PC-9 (cell line): ENCODE measurements at regions not wholly inside any gene's neighbourhood (a gene's known extent, or its start where the extent isn't known, plus 50 kb on each side); places are given as distances from the start of the nearest gene placed in this dataset.

Source experiments
- BruUV-seq: library from RNA; stranded (reverse); fragments of 400-500 nt; replicated peaks from 2 replicates; lab custom pipeline; 2021; lab: Mats Ljungman, UMichigan
- CTCF ChIA-PET: fragments of 300-600 bp; sonication (Branson Sonifier 250); formaldehyde crosslinking; loops from one replicate; lab custom pipeline; 2022; ENCODE audit warnings: antibody characterized with exemption; lab: Charles Lee
- POLR2A ChIA-PET: fragments of 300-600 bp; sonication (Branson Sonifier 250); formaldehyde crosslinking; loops from one replicate; lab custom pipeline; 2022; ENCODE audit warnings: antibody characterized with exemption; ENCODE audit not compliant: unreplicated experiment; lab: Charles Lee
- DNase-seq, 2 experiments: peaks; one replicate each; pipeline versions ENCODE4 v3.0.0 to v3.0.0-alpha.2; 2015 to 2022; ENCODE audit warnings: mixed read lengths in 1 of 2
- H2AFZ ChIP-seq: fragments of 200-600 bp; sonication (generic); 2 replicates; pipeline ENCODE4 v1.8.1; 2017; ENCODE audit warnings: antibody characterized with exemption
- H3F3A ChIP-seq: fragments of 200-600 bp; sonication (generic); 2 replicates; pipeline ENCODE4 v1.8.1; 2017; ENCODE audit warnings: antibody characterized with exemption, mild to moderate bottlenecking, low read depth; ENCODE audit not compliant: insufficient read depth
- H3K27ac ChIP-seq: fragments of 200-600 bp; sonication (generic); 2 replicates; pipeline ENCODE4 v1.6.1; 2016; ENCODE audit warnings: mixed run types
- H3K27me3 ChIP-seq: fragments of 200-600 bp; sonication (generic); 2 replicates; pipeline ENCODE4 v1.6.1; 2016; ENCODE audit warnings: low read depth, mixed run types; ENCODE audit not compliant: insufficient read depth
- H3K36me3 ChIP-seq: fragments of 200-600 bp; sonication (generic); 2 replicates; pipeline ENCODE4 v1.6.1; 2016; ENCODE audit warnings: low read depth, mixed run types
- H3K4me1 ChIP-seq: fragments of 200-600 bp; sonication (generic); replicated peaks from 2 replicates; pipeline ENCODE4 v1.6.1; 2016; ENCODE audit warnings: mixed run types; ENCODE audit not compliant: insufficient read depth
- H3K4me2 ChIP-seq: fragments of 200-600 bp; sonication (generic); 2 replicates; pipeline ENCODE4 v1.6.1; 2017; ENCODE audit warnings: mixed run types
- H3K4me3 ChIP-seq: fragments of 200-600 bp; sonication (generic); 2 replicates; pipeline ENCODE4 v1.6.1; 2016; ENCODE audit warnings: mixed run types
- H3K79me2 ChIP-seq: fragments of 200-600 bp; sonication (generic); 2 replicates; pipeline ENCODE4 v1.6.1; 2017; ENCODE audit warnings: low read depth, mixed run types
- H3K9me2 ChIP-seq: fragments of 200-600 bp; sonication (generic); 2 replicates; pipeline ENCODE4 v1.8.1; 2017; ENCODE audit warnings: mild to moderate bottlenecking; ENCODE audit not compliant: insufficient read depth
- H3K9me3 ChIP-seq: fragments of 200-600 bp; sonication (generic); 2 replicates; pipeline ENCODE4 v1.8.1; 2016; ENCODE audit warnings: low read depth; ENCODE audit not compliant: insufficient read depth
- H4K20me1 ChIP-seq: fragments of 200-600 bp; sonication (generic); 2 replicates; pipeline ENCODE4 v1.8.1; 2017; ENCODE audit not compliant: insufficient read depth
- EZH2 ChIP-seq: fragments of 200-600 bp; sonication (generic); IDR thresholded peaks from 2 replicates; pipeline ENCODE4 v1.8.0; 2017; ENCODE audit warnings: antibody characterized with exemption, low read depth
- intact Hi-C: fragments of 100-400 bp; cut with micrococcal nuclease; formaldehyde crosslinking; loops from one replicate; pipeline ENCODE4 v1.10.0; 2022; ENCODE audit not compliant: unreplicated experiment
- TF ChIP-seq, protein P1 (sequence below): fragments of 200-600 bp; sonication (generic); conservative IDR thresholded peaks from 2 replicates; pipeline ENCODE4 v1.6.1; 2017; ENCODE audit warnings: mixed run types, antibody characterized with exemption, mild to moderate bottlenecking, moderate library complexity

- TF ChIP-seq, protein P1, sequence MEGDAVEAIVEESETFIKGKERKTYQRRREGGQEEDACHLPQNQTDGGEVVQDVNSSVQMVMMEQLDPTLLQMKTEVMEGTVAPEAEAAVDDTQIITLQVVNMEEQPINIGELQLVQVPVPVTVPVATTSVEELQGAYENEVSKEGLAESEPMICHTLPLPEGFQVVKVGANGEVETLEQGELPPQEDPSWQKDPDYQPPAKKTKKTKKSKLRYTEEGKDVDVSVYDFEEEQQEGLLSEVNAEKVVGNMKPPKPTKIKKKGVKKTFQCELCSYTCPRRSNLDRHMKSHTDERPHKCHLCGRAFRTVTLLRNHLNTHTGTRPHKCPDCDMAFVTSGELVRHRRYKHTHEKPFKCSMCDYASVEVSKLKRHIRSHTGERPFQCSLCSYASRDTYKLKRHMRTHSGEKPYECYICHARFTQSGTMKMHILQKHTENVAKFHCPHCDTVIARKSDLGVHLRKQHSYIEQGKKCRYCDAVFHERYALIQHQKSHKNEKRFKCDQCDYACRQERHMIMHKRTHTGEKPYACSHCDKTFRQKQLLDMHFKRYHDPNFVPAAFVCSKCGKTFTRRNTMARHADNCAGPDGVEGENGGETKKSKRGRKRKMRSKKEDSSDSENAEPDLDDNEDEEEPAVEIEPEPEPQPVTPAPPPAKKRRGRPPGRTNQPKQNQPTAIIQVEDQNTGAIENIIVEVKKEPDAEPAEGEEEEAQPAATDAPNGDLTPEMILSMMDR: no peak
- no peak for TF ChIP-seq EZH2
- no peak overlapping the region for H2AFZ ChIP-seq
- H3K9me3 ChIP-seq: 0 out of 2 replicates have a peak, but pooled peaks cover 3% of the 10 kb centered on the region
- CTCF ChIA-PET: no interaction called here
- H3F3A ChIP-seq: no peaks in the 10 kb centered on the region
- H4K20me1 ChIP-seq: no peaks in the 10 kb centered on the region
- POLR2A ChIA-PET: no interaction called here
- intact Hi-C loops: no loop called here
- H3K36me3 ChIP-seq: no peaks in the 10 kb centered on the region
- H3K4me3 ChIP-seq: no peak overlapping the region
- H3K27me3 ChIP-seq: no peaks in the 10 kb centered on the region
- no peak overlapping the region for H3K27ac ChIP-seq
- no peaks in the 10 kb centered on the region for H3K4me1 ChIP-seq
- no peak for DNase-seq
- H3K9me2 ChIP-seq: no peaks in the 10 kb centered on the region
- no peaks in the 10 kb centered on the region for H3K79me2 ChIP-seq
- no peak overlapping the region for H3K4me2 ChIP-seq
- no TSS peak for BruUV-seq
These were observed 326.7 kb upstream of the MAN1A1 start for GRCh38 chr6:119676230-119676629.

- no peak for DNase-seq
- POLR2A ChIA-PET: interaction anchor here (0.7 kb wide), 1 partner anchor 132 kb away, joined by 3 read pairs; no protein-coding TSS in a partner anchor
These were observed 324.2 kb upstream of the MAN1A1 start for GRCh38 chr6:119673741-119674140.

DNA sequence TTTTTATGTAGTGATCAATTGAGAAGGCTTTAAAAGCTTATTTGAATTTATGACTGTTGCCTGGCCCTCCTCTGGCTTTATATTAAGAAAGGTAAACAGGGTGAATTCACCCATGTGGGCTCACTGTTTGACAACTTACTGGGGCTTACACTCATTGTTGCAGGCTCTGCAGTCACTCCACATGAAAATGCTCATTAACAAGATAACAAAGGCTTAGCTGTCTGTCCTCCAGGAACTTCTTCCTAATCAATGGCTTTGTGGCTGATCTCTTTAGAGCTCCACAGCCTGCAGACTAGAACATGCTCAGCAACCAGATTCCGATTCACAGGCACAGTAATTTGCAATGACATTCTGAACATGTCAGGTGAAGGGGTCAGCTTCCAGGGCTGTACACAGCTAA, 323.2 kb upstream of the MAN1A1 start:
- Histone ChIP-seq H3K79me2 (no peaks in the 10 kb centered on the region), H3K4me3 (no peak overlapping the region), H3K4me1 (no peaks in the 10 kb centered on the region), H3K27me3 (no peaks in the 10 kb centered on the region), H3K4me2 (no peak overlapping the region), H2AFZ (no peak overlapping the region), H4K20me1 (no peaks in the 10 kb centered on the region), H3F3A (no peaks in the 10 kb centered on the region), H3K36me3 (no peaks in the 10 kb centered on the region), H3K27ac (no peak overlapping the region), H3K9me2 (no peaks in the 10 kb centered on the region), H3K9me3 (no peaks in the 10 kb centered on the region)
- POLR2A ChIA-PET: no interaction called here
- BruUV-seq: no TSS peak
- intact Hi-C loops: no loop called here
- DNase-seq: no peak
- TF ChIP-seq, protein P1: no peak
- no peak for TF ChIP-seq EZH2
- CTCF ChIA-PET: no interaction called here

More at GRCh38 chr6:119673741-119674140, 324.2 kb upstream of the MAN1A1 start:
- Histone ChIP-seq H3K79me2 (no peaks in the 10 kb centered on the region), H3K4me2 (no peak overlapping the region), H3K9me3 (no peaks in the 10 kb centered on the region), H4K20me1 (no peaks in the 10 kb centered on the region), H3K9me2 (no peaks in the 10 kb centered on the region), H2AFZ (no peak overlapping the region), H3F3A (no peaks in the 10 kb centered on the region), H3K4me1 (no peaks in the 10 kb centered on the region), H3K27ac (no peak overlapping the region), H3K27me3 (no peaks in the 10 kb centered on the region), H3K4me3 (no peak overlapping the region), H3K36me3 (no peaks in the 10 kb centered on the region)
- CTCF ChIA-PET: no interaction called here
- TF ChIP-seq EZH2: no peak
- TF ChIP-seq, protein P1: no peak
- BruUV-seq: no TSS peak
- intact Hi-C loops: no loop called here
